ENCODE measurements at regions not wholly inside any gene's neighbourhood (a gene's known extent, or its start where the extent isn't known, plus 50 kb on each side); places are given as distances from the start of the nearest gene placed in this dataset.

DNA sequence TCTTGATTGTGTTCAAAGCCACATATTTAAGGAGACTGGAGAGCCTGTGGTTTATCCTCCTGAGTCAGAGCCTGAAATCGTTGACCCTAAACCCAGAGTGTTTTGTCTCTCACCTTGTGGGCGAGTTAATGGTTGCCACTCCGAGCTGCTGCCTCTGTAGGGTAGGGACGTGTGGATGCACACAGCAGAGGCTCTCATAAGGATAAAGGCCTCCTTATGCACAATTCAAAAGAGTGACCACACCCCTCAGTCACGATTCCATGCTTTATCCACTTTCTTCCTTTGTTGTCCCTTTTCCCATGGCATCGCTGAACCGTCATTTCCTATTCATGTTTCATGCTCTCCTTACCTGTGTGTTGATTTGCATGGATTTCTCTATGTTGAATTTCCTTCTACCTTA lies 805.0 kb upstream of the RBFOX1 start:
- TF ChIP-seq EZH2phosphoT487 (IDR thresholded peaks at IDR 0.05; ENCODE audit: insufficient read depth, low read depth) (no peak), EZH2 (IDR thresholded peaks at IDR 0.05; ENCODE audit: insufficient read depth, poor library complexity, severe bottlenecking) (no peak)

Measured in GM23248 (cell line).